HCT116 (cell line): ENCODE measurements at regions not wholly inside any gene's neighbourhood (a gene's known extent, or its start where the extent isn't known, plus 50 kb on each side); places are given as distances from the start of the nearest gene placed in this dataset.

ENCODE experiments used
- CBX3 ChIP-seq: IDR thresholded peaks from 2 replicates; pipeline ENCODE4 v1.6.1; 2012; ENCODE audit warnings: low read depth
- EGR1 ChIP-seq: IDR thresholded peaks from 2 replicates; pipeline ENCODE4 v1.6.1; 2012; ENCODE audit warnings: low read depth
- EZH2 ChIP-seq: fragments of 200-600 bp; sonication (generic); IDR thresholded peaks from 2 replicates; pipeline ENCODE4 v1.6.1; 2017; ENCODE audit warnings: antibody characterized with exemption, mixed run types
- EZH2phosphoT487 ChIP-seq: fragments of 200-600 bp; IDR thresholded peaks from 2 replicates; pipeline ENCODE4 v1.6.1; 2018; ENCODE audit warnings: antibody characterized with exemption, borderline replicate concordance
- POLR2A ChIP-seq: IDR thresholded peaks from 2 replicates; pipeline ENCODE4 v1.7.0; 2011; ENCODE audit warnings: borderline replicate concordance; ENCODE audit not compliant: insufficient read depth, insufficient read length; ENCODE audit errors: extremely low read depth
- SIN3A ChIP-seq: IDR thresholded peaks from 2 replicates; pipeline ENCODE4 v1.6.1; 2012; ENCODE audit warnings: low read depth
- TCF7L2 ChIP-seq: IDR thresholded peaks from 2 replicates; pipeline ENCODE4 v1.7.0; 2011; ENCODE audit warnings: borderline replicate concordance, inconsistent platforms; ENCODE audit not compliant: insufficient read depth, insufficient read length; ENCODE audit errors: extremely low read depth
- TF ChIP-seq, protein P1 (sequence below), 3 experiments: fragments of 200-600 bp in 1 of 3; sonication (generic) in 1 of 3; IDR thresholded peaks in 2 of 3; conservative IDR thresholded peaks in 1 of 3; 2 replicates each; pipeline ENCODE4 v1.5.1; 2012 to 2017; ENCODE audit warnings: low read depth in 2 of 3, low read length in 2 of 3, antibody characterized with exemption in 1 of 3, borderline replicate concordance in 1 of 3, control low read depth in 1 of 3, mild to moderate bottlenecking in 1 of 3, mixed read lengths in 1 of 3, mixed run types in 1 of 3, moderate library complexity in 1 of 3; ENCODE audit not compliant: insufficient read depth in 1 of 3
- TF ChIP-seq, protein P2 (sequence below): IDR thresholded peaks from 2 replicates; pipeline ENCODE4 v1.6.1; 2012; ENCODE audit warnings: low read depth

DNA sequence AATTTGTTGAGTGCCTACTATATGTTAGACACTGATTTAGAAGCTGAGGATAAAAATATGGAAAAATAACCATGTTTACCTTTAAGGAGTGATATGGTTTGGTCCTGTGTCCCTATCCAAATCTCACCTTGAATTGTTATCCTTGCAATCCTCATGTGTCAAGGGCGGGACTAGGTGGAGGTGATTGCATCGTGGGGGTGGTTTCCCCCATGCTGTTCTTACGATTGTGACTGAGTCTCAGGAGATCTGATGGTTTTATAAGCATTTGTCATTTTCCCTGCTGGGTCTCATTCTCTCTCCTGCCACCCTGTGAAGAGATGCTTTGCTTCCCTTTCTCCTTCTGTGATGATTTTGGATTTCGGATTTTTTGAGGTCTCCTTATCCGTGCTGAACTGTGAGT lies 876.4 kb downstream of the DTWD2 start:
- TF ChIP-seq POLR2A: no peak
- no peak for TF ChIP-seq TCF7L2
- TF ChIP-seq EGR1: no peak
- no peak for TF ChIP-seq CBX3
- TF ChIP-seq EZH2phosphoT487: no peak
- TF ChIP-seq, protein P1, sequence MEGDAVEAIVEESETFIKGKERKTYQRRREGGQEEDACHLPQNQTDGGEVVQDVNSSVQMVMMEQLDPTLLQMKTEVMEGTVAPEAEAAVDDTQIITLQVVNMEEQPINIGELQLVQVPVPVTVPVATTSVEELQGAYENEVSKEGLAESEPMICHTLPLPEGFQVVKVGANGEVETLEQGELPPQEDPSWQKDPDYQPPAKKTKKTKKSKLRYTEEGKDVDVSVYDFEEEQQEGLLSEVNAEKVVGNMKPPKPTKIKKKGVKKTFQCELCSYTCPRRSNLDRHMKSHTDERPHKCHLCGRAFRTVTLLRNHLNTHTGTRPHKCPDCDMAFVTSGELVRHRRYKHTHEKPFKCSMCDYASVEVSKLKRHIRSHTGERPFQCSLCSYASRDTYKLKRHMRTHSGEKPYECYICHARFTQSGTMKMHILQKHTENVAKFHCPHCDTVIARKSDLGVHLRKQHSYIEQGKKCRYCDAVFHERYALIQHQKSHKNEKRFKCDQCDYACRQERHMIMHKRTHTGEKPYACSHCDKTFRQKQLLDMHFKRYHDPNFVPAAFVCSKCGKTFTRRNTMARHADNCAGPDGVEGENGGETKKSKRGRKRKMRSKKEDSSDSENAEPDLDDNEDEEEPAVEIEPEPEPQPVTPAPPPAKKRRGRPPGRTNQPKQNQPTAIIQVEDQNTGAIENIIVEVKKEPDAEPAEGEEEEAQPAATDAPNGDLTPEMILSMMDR (IDR thresholded peaks at IDR 0.05 in 2 of 3, conservative IDR thresholded peaks at IDR 0.05 in 1 of 3; ENCODE audit: borderline replicate concordance in 1 of 3, insufficient read depth in 1 of 3, low read depth in 2 of 3, low read length in 2 of 3): no peak
- TF ChIP-seq, protein P2, sequence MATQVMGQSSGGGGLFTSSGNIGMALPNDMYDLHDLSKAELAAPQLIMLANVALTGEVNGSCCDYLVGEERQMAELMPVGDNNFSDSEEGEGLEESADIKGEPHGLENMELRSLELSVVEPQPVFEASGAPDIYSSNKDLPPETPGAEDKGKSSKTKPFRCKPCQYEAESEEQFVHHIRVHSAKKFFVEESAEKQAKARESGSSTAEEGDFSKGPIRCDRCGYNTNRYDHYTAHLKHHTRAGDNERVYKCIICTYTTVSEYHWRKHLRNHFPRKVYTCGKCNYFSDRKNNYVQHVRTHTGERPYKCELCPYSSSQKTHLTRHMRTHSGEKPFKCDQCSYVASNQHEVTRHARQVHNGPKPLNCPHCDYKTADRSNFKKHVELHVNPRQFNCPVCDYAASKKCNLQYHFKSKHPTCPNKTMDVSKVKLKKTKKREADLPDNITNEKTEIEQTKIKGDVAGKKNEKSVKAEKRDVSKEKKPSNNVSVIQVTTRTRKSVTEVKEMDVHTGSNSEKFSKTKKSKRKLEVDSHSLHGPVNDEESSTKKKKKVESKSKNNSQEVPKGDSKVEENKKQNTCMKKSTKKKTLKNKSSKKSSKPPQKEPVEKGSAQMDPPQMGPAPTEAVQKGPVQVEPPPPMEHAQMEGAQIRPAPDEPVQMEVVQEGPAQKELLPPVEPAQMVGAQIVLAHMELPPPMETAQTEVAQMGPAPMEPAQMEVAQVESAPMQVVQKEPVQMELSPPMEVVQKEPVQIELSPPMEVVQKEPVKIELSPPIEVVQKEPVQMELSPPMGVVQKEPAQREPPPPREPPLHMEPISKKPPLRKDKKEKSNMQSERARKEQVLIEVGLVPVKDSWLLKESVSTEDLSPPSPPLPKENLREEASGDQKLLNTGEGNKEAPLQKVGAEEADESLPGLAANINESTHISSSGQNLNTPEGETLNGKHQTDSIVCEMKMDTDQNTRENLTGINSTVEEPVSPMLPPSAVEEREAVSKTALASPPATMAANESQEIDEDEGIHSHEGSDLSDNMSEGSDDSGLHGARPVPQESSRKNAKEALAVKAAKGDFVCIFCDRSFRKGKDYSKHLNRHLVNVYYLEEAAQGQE: no peak
- TF ChIP-seq SIN3A: no peak
- TF ChIP-seq EZH2: no peak
